ENCODE measurements at regions not wholly inside any gene's neighbourhood (a gene's known extent, or its start where the extent isn't known, plus 50 kb on each side); places are given as distances from the start of the nearest gene placed in this dataset.
"Not testable (repeated sequence)": the region's sequence is repeated elsewhere in the genome, so short reads cannot be mapped to it uniquely, and the experiment has no call there.

DNA sequence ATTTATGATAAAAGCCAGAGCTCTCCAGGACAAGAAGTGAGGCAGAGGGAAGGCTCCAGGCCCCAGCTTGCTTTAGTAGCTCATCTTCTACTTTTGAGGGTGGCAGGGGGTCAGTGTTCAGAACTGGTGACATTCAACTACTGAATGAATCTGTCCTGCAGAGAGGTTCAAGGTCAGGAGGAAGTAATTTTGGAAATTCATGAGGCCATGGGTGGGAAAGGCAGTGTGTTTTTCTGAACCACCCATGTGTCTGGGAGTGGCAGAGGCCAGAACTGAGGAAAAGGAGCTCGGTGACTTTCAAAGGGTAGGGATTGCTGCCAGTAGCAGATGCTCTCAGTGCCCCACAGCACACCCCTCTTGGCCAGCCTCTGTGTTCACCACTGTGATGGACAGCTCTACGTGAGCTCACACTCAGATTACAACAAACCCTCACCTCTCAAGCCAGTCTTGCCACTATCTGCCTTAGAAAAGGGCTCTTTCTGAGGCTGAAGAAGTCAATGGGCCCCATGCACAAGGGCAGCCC, 571.2 kb downstream of the RAB28 start:
- DNase-seq (ENCODE audit: low read depth): no peak

GRCh38 chr4:12911750-12912358, 572.3 kb downstream of the RAB28 start:
- no peak for TF ChIP-seq CTCF (IDR thresholded peaks at IDR 0.05; ENCODE audit: low read depth, low read length, missing control alignments)
- DNase-seq (ENCODE audit: low read depth): no peak
- H3K4me3 ChIP-seq (ENCODE audit: low read depth, low read length): no peak overlapping the region

More for the DNA sequence above, 571.2 kb downstream of the RAB28 start:
- H3K4me3 ChIP-seq (ENCODE audit: low read depth, low read length): no peak overlapping the region
- TF ChIP-seq CTCF (IDR thresholded peaks at IDR 0.05; ENCODE audit: low read depth, low read length, missing control alignments): no peak

DNA sequence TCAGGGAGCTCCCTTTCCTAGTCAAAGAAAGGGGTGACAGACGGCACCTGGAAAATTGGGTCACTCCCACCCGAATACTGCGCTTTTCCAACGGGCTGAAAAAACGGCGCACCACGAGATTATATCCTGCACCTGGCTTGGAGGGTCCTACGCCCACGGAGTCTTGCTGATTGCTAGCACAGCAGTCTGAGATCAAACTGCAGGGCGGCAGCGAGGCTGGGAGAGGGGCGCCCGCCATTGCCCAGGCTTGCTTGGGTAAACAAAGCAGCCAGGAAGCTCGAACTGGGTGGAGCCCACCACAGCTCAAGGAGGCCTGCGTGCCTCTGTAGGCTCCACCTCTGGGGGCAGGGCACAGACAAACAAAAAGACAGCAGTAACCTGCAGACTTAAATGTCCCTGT, 580.5 kb downstream of the RAB28 start:
- DNase-seq (ENCODE audit: low read depth); H3K4me3 ChIP-seq (ENCODE audit: low read depth, low read length): not testable (repeated sequence)

DNA sequence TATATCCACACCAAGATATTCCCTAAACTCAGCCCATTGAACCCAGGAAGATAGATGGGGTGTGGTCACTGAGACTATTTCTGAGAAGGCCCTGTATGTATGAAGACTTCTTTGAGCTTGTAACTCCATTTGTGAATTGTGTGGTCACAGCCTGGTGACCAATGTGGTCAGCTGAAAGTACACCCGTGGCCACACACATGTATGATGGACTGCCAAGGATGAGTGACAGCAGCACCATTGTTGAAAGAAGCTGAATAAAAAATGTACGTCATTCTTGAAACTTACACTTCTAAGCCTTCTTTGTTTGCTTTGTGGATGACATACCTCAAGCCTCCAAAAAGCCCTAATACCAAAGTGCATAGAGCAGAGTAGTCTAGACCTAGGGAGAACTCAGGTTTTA, 581.4 kb downstream of the RAB28 start:
- no peak overlapping the region for H3K4me3 ChIP-seq (ENCODE audit: low read depth, low read length)
- TF ChIP-seq CTCF (IDR thresholded peaks at IDR 0.05; ENCODE audit: low read depth, low read length, missing control alignments): no peak
- no peak for DNase-seq (ENCODE audit: low read depth)

- no peak for TF ChIP-seq CTCF (IDR thresholded peaks at IDR 0.05; ENCODE audit: low read depth, low read length, missing control alignments)
- no peak for DNase-seq (ENCODE audit: low read depth)
- H3K4me3 ChIP-seq (ENCODE audit: low read depth, low read length): no peak overlapping the region
These were observed 586.2 kb downstream of the RAB28 start for GRCh38 chr4:12897954-12898353.

DNA sequence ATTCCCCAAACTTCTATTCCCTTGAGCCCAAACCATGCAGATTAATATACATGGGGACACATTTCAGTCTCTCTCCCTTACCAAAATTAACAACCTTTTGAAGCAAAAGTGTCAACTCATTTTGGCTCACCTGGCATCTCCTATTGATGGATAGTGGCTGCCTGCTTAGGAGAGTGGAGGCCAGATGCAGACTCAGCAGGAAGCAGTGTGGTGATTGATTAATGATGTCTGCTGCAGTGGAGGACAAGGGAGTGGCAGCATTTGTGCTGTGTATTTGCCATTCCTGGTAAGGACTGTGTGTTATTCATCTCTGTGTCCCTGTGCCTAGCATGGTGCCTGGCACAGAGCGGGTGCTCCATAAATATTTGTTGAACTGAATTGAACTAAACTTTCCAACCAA, 590.1 kb downstream of the RAB28 start:
- H3K4me3 ChIP-seq (ENCODE audit: low read depth, low read length): no peak overlapping the region
- DNase-seq (ENCODE audit: low read depth): no peak
- no peak for TF ChIP-seq CTCF (IDR thresholded peaks at IDR 0.05; ENCODE audit: low read depth, low read length, missing control alignments)

DNA sequence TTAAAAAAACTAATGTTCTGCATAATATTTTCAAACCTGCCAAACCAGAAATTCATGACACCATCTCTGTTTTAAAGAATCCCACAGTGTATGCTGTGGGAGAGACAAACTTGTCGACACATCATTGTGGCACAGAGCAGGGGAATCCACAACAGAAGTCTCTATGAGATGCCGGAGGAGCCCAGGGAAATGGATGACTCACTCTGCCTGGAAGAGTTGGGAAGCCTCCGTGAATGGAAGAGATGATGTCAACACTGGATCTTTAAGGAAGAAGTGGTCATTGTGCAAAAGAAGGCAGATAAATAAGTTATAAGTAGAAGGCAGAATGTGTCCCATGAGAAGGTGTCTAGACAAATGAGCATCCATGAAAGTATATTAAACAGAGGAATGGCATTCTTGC, 595.1 kb downstream of the RAB28 start:
- no peak overlapping the region for H3K4me3 ChIP-seq (ENCODE audit: low read depth, low read length)
- DNase-seq (ENCODE audit: low read depth): no peak
- TF ChIP-seq CTCF (IDR thresholded peaks at IDR 0.05; ENCODE audit: low read depth, low read length, missing control alignments): no peak

Data from GM12864 (cell line).